Endothelial cell of umbilical vein (primary cell): ENCODE measurements at regions not wholly inside any gene's neighbourhood (a gene's known extent, or its start where the extent isn't known, plus 50 kb on each side); places are given as distances from the start of the nearest gene placed in this dataset.

ENCODE experiments used
- BruUV-seq: library from RNA; stranded (reverse); fragments of 400-500 nt; replicated peaks from 2 replicates; lab custom pipeline; 2021; lab: Mats Ljungman, UMichigan
- CTCF ChIA-PET: fragments of 300-600, 350-600 bp; sonication (Branson Sonifier 250); formaldehyde crosslinking; loops from one replicate; lab custom pipeline; 2021; ENCODE audit warnings: antibody characterized with exemption, inconsistent platforms; lab: Charles Lee
- POLR2A ChIA-PET: fragments of 300-600, 350-600 bp; sonication (Branson Sonifier 250); formaldehyde crosslinking; loops from one replicate; lab custom pipeline; 2021; ENCODE audit warnings: antibody characterized with exemption, inconsistent platforms; lab: Charles Lee
- DNase-seq: peaks from one replicate; pipeline ENCODE4 v3.0.0-alpha.2; 2011; ENCODE audit warnings: low read depth, low spot score
- FAIRE-seq: peaks from 2 replicates; lab custom pipeline; 2011; peaks lifted over from hg19 to GRCh38; lab: Jason Lieb, UNC
- H2AFZ ChIP-seq: 2 replicates; pipeline ENCODE4 v1.6.0; 2012; ENCODE audit warnings: low read depth, low read length, control low read depth, inconsistent platforms
- H3K27ac ChIP-seq: 2 replicates; pipeline ENCODE4 v1.5.1; 2011; ENCODE audit warnings: low read depth, mild to moderate bottlenecking, control low read depth, low read length, moderate library complexity; ENCODE audit not compliant: insufficient read depth
- H3K27me3 ChIP-seq, 2 experiments: 2 replicates each; pipeline versions ENCODE4 v1.6.0 to v1.6.1; 2011; ENCODE audit warnings: low read length in 2 of 2, mixed read lengths in 1 of 2; ENCODE audit not compliant: control insufficient read depth in 2 of 2, insufficient read depth in 2 of 2
- H3K36me3 ChIP-seq, 2 experiments: 2 replicates in 1 of 2; 3 replicates in 1 of 2; pipeline ENCODE4 v1.5.1; 2011; ENCODE audit warnings: low read length in 2 of 2, mild to moderate bottlenecking in 1 of 2, moderate library complexity in 1 of 2; ENCODE audit not compliant: control insufficient read depth in 2 of 2, insufficient read depth in 2 of 2; ENCODE audit errors: extremely low read depth in 1 of 2
- H3K4me1 ChIP-seq: 3 replicates; pipeline ENCODE4 v1.5.1; 2011; ENCODE audit warnings: mild to moderate bottlenecking, low read length; ENCODE audit not compliant: control insufficient read depth, insufficient read depth; ENCODE audit errors: extremely low read depth
- H3K4me2 ChIP-seq: 2 replicates; pipeline ENCODE4 v1.6.1; 2011; ENCODE audit warnings: low read length, control low read depth, mixed read lengths; ENCODE audit not compliant: insufficient read depth
- H3K4me3 ChIP-seq, 3 experiments: fragments of 200-600 bp in 1 of 3; sonication (generic), shearing (Covaris generic) in 1 of 3; replicated peaks in 1 of 3; 2 replicates each; pipeline ENCODE4 v1.5.1; 2011 to 2016; ENCODE audit warnings: control low read depth in 3 of 3, low read length in 3 of 3, mild to moderate bottlenecking in 2 of 3, inconsistent platforms in 1 of 3, low read depth in 1 of 3, moderate library complexity in 1 of 3; ENCODE audit not compliant: insufficient read depth in 1 of 3
- H3K79me2 ChIP-seq: 2 replicates; pipeline ENCODE4 v1.6.0; 2012; ENCODE audit warnings: low read length, inconsistent platforms; ENCODE audit not compliant: control insufficient read depth, insufficient read depth
- H3K9ac ChIP-seq: replicated peaks from 2 replicates; pipeline ENCODE3; 2011; ENCODE audit warnings: low read length, control low read depth; ENCODE audit not compliant: insufficient read depth; ENCODE audit errors: extremely low read depth
- H3K9me1 ChIP-seq: replicated peaks from 3 replicates; pipeline ENCODE4 v1.6.0; 2011; ENCODE audit warnings: mild to moderate bottlenecking, low read length; ENCODE audit not compliant: control insufficient read depth, insufficient read depth; ENCODE audit errors: extremely low read depth
- H3K9me3 ChIP-seq: replicated peaks from 2 replicates; pipeline ENCODE4 v1.5.1; 2012; ENCODE audit warnings: low read length, inconsistent platforms; ENCODE audit not compliant: control insufficient read depth, insufficient read depth
- H4K20me1 ChIP-seq: replicated peaks from 2 replicates; pipeline ENCODE3; 2011; ENCODE audit warnings: mild to moderate bottlenecking, low read length; ENCODE audit not compliant: control insufficient read depth, insufficient read depth; ENCODE audit errors: extremely low read depth
- EZH2 ChIP-seq: IDR thresholded peaks from 2 replicates; pipeline ENCODE4 v1.6.1; 2012; ENCODE audit warnings: borderline replicate concordance, low read depth, mild to moderate bottlenecking, moderate library complexity, low read length, inconsistent platforms; ENCODE audit not compliant: severe bottlenecking
- FOS ChIP-seq: IDR thresholded peaks from 2 replicates; pipeline ENCODE4 v1.6.1; 2011; ENCODE audit warnings: mild to moderate bottlenecking, low read length, moderate library complexity, borderline replicate concordance; ENCODE audit not compliant: insufficient read depth
- GATA2 ChIP-seq: IDR thresholded peaks from 2 replicates; pipeline ENCODE4 v1.7.0; 2011; ENCODE audit warnings: low read depth, mild to moderate bottlenecking, moderate library complexity, mixed read lengths, low read length; ENCODE audit not compliant: insufficient read length, insufficient read depth
- JUN ChIP-seq: IDR thresholded peaks from 2 replicates; pipeline ENCODE4 v1.6.1; 2011; ENCODE audit warnings: borderline replicate concordance, low read depth; ENCODE audit not compliant: insufficient read length, insufficient read depth
- MYC ChIP-seq: IDR thresholded peaks from one replicate; pipeline ENCODE4 v1.6.1; 2011; ENCODE audit warnings: mild to moderate bottlenecking, low read depth, low read length
- POLR2A ChIP-seq: IDR thresholded peaks from 2 replicates; pipeline ENCODE4 v1.6.1; 2012; ENCODE audit warnings: low read depth, mild to moderate bottlenecking, control low read depth, low read length
- POLR2AphosphoS5 ChIP-seq: IDR thresholded peaks from 2 replicates; pipeline ENCODE4 v1.6.1; 2012; ENCODE audit warnings: low read depth, mild to moderate bottlenecking, control low read depth, low read length, moderate library complexity; ENCODE audit not compliant: insufficient read depth
- dilution Hi-C: fragments of 300-500 bp; cut with MboI; formaldehyde crosslinking; loops from one replicate; pipeline ENCODE4 v1.15.0; 2019; ENCODE audit warnings: low sequenced_read_pairs; ENCODE audit not compliant: extremely low pct_ligation_motif_present
- intact Hi-C: fragments of 100-400 bp; cut with micrococcal nuclease; formaldehyde crosslinking; loops from one replicate; pipeline ENCODE4 v1.10.0; 2022
- TF ChIP-seq, protein P1 (sequence below), 2 donors: IDR thresholded peaks; 1 replicate in 1 of 2; 2 replicates in 1 of 2; pipeline ENCODE4 v1.5.1; 2011; ENCODE audit warnings: low read length in 2 of 2, mild to moderate bottlenecking in 2 of 2, moderate library complexity in 2 of 2, control low read depth in 1 of 2, inconsistent platforms in 1 of 2, low read depth in 1 of 2; ENCODE audit not compliant: insufficient read depth in 1 of 2; ENCODE audit errors: extremely low read depth in 1 of 2
- TF ChIP-seq, protein P2 (sequence below): IDR thresholded peaks from 2 replicates; pipeline ENCODE4 v1.6.1; 2011; ENCODE audit not compliant: insufficient read depth, insufficient read length

DNA sequence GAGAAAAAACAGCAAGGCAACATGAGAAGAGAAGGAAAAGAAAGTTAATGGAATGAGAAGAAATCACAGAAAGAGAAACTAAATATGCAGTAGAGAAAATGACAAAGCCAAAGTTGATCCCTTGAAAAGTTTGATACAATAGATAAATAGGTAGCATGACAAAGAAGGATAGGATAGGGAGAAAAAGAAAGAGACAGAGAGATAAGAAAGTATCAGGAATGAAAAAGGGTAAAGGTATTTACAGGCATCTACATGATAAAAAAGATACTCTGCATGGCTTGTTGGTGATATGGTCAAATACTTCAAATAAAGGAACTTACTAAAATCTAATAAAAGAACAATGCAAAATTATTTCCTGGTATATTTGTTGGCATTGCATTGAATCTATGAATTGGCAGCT, 185.5 kb upstream of the TECRL start:
- TF ChIP-seq POLR2AphosphoS5 (no peak), GATA2 (no peak), POLR2A (no peak), FOS (no peak)
- TF ChIP-seq, protein P1, sequence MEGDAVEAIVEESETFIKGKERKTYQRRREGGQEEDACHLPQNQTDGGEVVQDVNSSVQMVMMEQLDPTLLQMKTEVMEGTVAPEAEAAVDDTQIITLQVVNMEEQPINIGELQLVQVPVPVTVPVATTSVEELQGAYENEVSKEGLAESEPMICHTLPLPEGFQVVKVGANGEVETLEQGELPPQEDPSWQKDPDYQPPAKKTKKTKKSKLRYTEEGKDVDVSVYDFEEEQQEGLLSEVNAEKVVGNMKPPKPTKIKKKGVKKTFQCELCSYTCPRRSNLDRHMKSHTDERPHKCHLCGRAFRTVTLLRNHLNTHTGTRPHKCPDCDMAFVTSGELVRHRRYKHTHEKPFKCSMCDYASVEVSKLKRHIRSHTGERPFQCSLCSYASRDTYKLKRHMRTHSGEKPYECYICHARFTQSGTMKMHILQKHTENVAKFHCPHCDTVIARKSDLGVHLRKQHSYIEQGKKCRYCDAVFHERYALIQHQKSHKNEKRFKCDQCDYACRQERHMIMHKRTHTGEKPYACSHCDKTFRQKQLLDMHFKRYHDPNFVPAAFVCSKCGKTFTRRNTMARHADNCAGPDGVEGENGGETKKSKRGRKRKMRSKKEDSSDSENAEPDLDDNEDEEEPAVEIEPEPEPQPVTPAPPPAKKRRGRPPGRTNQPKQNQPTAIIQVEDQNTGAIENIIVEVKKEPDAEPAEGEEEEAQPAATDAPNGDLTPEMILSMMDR (IDR thresholded peaks at IDR 0.05; ENCODE audit: extremely low read depth in 1 of 2, insufficient read depth in 1 of 2, low read depth in 1 of 2, low read length in 2 of 2) = no peak
- Histone ChIP-seq H3K27me3 (no peaks in the 10 kb centered on the region), H2AFZ (no peak overlapping the region), H3K79me2 (no peaks in the 10 kb centered on the region), H3K9ac (no peak overlapping the region), H3K4me2 (no peak overlapping the region), H3K9me1 (no peaks in the 10 kb centered on the region), H3K4me1 (no peaks in the 10 kb centered on the region), H3K4me3 (no peak overlapping the region), H4K20me1 (no peaks in the 10 kb centered on the region), H3K9me3 (no peaks in the 10 kb centered on the region), H3K27ac (no peak overlapping the region), H3K36me3 (no peaks in the 10 kb centered on the region)
- FAIRE-seq = no peak
- ChIA-PET CTCF (no interaction called here), POLR2A (no interaction called here)
- DNase-seq = no peak
- dilution Hi-C loops = no loop called here
- no TSS peak for BruUV-seq
- intact Hi-C loops = no loop called here

- dilution Hi-C loops = no loop called here
- CTCF ChIA-PET = no interaction called here
Observed at GRCh38 chr4:64588507-64588906, 179.3 kb upstream of the TECRL start.

More at GRCh38 chr4:64588507-64588906, 179.3 kb upstream of the TECRL start:
- H3K9me1 ChIP-seq = no peaks in the 10 kb centered on the region
- H3K27me3 ChIP-seq = no peaks in the 10 kb centered on the region
- H3K27ac ChIP-seq = no peak overlapping the region
- POLR2A ChIA-PET = no interaction called here
- DNase-seq (no peak), FAIRE-seq (no peak)
- H4K20me1 ChIP-seq = no peaks in the 10 kb centered on the region
- H2AFZ ChIP-seq = no peak overlapping the region
- H3K79me2 ChIP-seq = no peaks in the 10 kb centered on the region
- intact Hi-C loops = no loop called here
- no peaks in the 10 kb centered on the region for H3K4me1 ChIP-seq
- no peaks in the 10 kb centered on the region for H3K36me3 ChIP-seq
- TF ChIP-seq EZH2 = no peak
- TF ChIP-seq FOS = no peak
- no peak for TF ChIP-seq POLR2A
- TF ChIP-seq, protein P2, sequence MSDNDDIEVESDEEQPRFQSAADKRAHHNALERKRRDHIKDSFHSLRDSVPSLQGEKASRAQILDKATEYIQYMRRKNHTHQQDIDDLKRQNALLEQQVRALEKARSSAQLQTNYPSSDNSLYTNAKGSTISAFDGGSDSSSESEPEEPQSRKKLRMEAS = no peak
- TF ChIP-seq JUN = no peak
- no peak for TF ChIP-seq MYC
- TF ChIP-seq, protein P1 (IDR thresholded peaks at IDR 0.05; ENCODE audit: extremely low read depth in 1 of 2, insufficient read depth in 1 of 2, low read depth in 1 of 2, low read length in 2 of 2) = no peak
- TF ChIP-seq GATA2 = no peak
- TF ChIP-seq POLR2AphosphoS5 = no peak
- H3K4me2 ChIP-seq = no peak overlapping the region
- no peaks in the 10 kb centered on the region for H3K9me3 ChIP-seq
- BruUV-seq = no TSS peak
- H3K9ac ChIP-seq = no peak overlapping the region
- H3K4me3 ChIP-seq = no peak overlapping the region
